ENCODE measurements at regions not wholly inside any gene's neighbourhood (a gene's known extent, or its start where the extent isn't known, plus 50 kb on each side); places are given as distances from the start of the nearest gene placed in this dataset.

DNA sequence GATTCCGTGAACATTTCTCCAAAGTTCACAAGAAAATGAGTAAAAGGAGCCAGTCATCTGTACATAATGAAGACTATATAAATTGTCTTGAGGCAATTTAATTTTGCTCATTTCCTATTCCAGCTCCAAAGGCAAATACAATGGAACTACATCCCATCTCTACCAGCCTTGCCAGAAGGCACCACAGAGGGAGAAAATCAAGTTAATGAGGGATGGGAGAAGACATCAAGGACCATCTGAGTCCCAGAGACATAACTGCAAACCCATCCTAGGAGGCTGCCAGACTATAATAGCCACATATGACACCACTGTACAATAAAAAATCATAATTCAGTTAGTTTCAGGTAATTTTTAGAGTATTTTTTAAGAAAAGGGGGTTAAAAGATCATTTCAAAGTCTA, 136.3 kb upstream of the RGMB start:
- Histone ChIP-seq H3K36me3 (ENCODE audit: low read depth) (no peaks in the 10 kb centered on the region), H3K9me3 (no peaks in the 10 kb centered on the region), H3K4me1 (ENCODE audit: low read depth) (no peaks in the 10 kb centered on the region), H3K4me3 (no peak overlapping the region)
- intact Hi-C loops (cut with DNase I, micrococcal nuclease), result no loop called here
- DNase-seq (no peak), ATAC-seq (no peak)
- TF ChIP-seq, protein P1, sequence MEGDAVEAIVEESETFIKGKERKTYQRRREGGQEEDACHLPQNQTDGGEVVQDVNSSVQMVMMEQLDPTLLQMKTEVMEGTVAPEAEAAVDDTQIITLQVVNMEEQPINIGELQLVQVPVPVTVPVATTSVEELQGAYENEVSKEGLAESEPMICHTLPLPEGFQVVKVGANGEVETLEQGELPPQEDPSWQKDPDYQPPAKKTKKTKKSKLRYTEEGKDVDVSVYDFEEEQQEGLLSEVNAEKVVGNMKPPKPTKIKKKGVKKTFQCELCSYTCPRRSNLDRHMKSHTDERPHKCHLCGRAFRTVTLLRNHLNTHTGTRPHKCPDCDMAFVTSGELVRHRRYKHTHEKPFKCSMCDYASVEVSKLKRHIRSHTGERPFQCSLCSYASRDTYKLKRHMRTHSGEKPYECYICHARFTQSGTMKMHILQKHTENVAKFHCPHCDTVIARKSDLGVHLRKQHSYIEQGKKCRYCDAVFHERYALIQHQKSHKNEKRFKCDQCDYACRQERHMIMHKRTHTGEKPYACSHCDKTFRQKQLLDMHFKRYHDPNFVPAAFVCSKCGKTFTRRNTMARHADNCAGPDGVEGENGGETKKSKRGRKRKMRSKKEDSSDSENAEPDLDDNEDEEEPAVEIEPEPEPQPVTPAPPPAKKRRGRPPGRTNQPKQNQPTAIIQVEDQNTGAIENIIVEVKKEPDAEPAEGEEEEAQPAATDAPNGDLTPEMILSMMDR (IDR thresholded peaks at IDR 0.05), result no peak

DNA sequence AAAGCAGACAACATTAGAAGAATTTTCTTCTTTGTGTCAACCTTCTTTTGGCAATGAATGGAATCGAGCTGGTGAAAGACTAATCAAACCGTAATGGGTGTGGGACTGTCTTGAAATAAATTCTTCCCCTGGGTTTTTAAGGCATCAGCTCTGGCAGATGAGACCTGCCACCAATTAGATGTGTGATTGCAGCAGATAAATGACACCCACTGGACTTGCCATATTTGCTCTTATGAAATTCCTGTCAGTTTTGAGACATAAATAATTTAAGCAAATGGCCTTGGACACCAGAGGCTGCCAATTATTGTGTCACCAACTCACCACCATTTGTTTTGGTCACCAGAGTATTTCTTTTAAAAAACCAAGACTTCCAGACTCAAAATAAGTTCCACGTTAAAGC, 135.9 kb upstream of the RGMB start:
- DNase-seq (no peak), ATAC-seq (no peak)
- Histone ChIP-seq H3K4me1 (ENCODE audit: low read depth) (no peaks in the 10 kb centered on the region), H3K36me3 (ENCODE audit: low read depth) (no peaks in the 10 kb centered on the region), H3K4me3 (no peak overlapping the region), H3K9me3 (no peaks in the 10 kb centered on the region)
- intact Hi-C loops (cut with DNase I, micrococcal nuclease), result no loop called here
- TF ChIP-seq, protein P1 (IDR thresholded peaks at IDR 0.05), result no peak

DNA sequence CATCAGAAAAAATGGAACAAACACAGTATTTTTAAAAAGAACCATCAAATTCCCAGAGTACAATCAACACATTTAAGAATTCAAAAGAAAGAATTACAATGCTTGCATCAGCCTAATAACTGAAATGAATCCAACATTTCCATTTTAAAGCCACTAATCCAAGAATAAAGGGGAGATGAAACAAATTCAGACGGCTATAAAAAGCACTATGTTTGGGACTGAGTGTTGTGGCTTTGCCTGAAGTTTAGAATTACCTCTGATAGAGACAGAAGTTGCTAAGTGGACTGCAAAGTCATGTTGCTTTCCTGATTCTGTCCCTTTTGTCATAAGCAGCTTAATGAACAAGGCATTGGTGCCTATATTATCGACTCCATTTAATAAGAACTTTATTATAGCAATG, 135.4 kb upstream of the RGMB start:
- no peaks in the 10 kb centered on the region for H3K36me3 ChIP-seq (ENCODE audit: low read depth)
- H3K4me1 ChIP-seq (ENCODE audit: low read depth), result no peaks in the 10 kb centered on the region
- ATAC-seq (no peak), DNase-seq (no peak)
- TF ChIP-seq, protein P1 (IDR thresholded peaks at IDR 0.05), result no peak
- intact Hi-C loops (cut with DNase I, micrococcal nuclease), result no loop called here
- no peak overlapping the region for H3K4me3 ChIP-seq
- no peaks in the 10 kb centered on the region for H3K9me3 ChIP-seq

DNA sequence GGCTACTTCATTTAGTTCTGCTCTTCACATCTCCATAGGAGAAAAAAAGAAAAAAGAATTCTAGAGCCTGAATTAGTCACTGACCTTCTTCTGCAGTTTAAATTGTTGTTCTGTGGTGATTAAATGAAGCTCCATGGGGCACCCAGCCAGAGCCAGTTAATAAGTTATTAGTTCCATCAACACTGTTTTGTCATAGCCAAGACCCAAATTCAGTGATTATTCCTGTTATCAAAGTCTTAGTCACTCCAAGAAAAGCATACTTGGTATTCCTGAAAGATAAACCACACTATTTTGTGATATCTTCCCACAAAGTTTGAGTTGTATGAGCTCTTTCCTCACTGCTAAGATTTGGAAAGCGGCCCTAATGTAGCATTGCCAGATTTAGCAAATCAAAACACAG, 134.8 kb upstream of the RGMB start:
- ATAC-seq, result no peak

DNA sequence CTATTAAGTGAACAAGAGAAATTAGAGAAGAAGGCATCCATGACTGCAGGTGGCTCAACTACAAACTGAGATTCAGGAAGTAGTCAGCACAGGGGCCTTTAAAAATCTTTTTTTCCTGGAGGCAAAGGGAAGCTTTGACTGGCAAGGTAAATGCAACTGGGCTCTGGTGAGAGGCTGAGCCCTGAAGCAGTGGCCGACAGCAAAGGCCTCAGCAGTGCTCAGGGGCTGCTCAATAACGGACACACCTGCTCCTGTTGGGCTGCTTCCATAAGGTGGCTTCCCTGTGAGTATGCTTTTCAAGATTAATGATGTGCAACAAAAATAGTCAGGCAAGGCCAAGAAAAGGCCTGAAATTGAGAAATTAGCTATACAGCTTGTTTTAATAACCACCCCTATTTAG, 134.2 kb upstream of the RGMB start:
- TF ChIP-seq, protein P1 (IDR thresholded peaks at IDR 0.05), result no peak
- no peak for ATAC-seq
- intact Hi-C loops (cut with DNase I, micrococcal nuclease), result no loop called here
- Histone ChIP-seq H3K9me3 (no peaks in the 10 kb centered on the region), H3K36me3 (ENCODE audit: low read depth) (no peaks in the 10 kb centered on the region), H3K4me3 (no peak overlapping the region), H3K4me1 (ENCODE audit: low read depth) (no peaks in the 10 kb centered on the region)
- DNase-seq, result no peak

More for the DNA sequence above, 134.8 kb upstream of the RGMB start:
- Histone ChIP-seq H3K4me3 (no peak overlapping the region), H3K4me1 (ENCODE audit: low read depth) (no peaks in the 10 kb centered on the region), H3K36me3 (ENCODE audit: low read depth) (no peaks in the 10 kb centered on the region), H3K9me3 (no peaks in the 10 kb centered on the region)
- TF ChIP-seq, protein P1 (IDR thresholded peaks at IDR 0.05), result no peak
- intact Hi-C loops (cut with DNase I, micrococcal nuclease), result no loop called here
- DNase-seq, result no peak

DNA sequence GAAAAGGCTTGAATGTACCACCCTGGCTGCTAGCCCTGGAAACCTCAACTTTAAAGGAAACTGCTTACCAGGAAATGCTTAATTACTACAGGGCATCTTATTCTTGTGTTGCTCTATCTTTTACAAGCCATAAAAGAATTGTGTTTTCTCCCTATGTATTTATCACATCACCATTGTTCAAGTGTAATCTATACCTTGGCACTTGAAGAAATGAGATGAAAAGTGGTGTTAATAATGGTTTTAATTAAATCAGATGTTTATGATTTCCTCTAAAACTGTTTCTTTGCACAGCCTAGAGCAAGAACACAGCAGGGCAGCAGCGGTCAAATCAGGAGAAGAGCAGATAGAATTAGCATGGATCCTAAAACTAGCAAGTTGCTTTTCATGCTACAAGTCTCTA, 131.8 kb upstream of the RGMB start:
- ATAC-seq, result no peak
- TF ChIP-seq, protein P1 (IDR thresholded peaks at IDR 0.05), result no peak
- Histone ChIP-seq H3K4me3 (no peak overlapping the region), H3K9me3 (no peaks in the 10 kb centered on the region), H3K36me3 (ENCODE audit: low read depth) (no peaks in the 10 kb centered on the region), H3K4me1 (ENCODE audit: low read depth) (no peaks in the 10 kb centered on the region)
- intact Hi-C loops (cut with DNase I, micrococcal nuclease), result no loop called here
- DNase-seq, result no peak
